Stimulated activated CD4-positive, alpha-beta T cell treated with anti-CD3 and anti-CD28 coated beads, TNF-alpha, amount 100 ng/mL, for 48 hours (primary cell): ENCODE measurements at regions not wholly inside any gene's neighbourhood (a gene's known extent, or its start where the extent isn't known, plus 50 kb on each side); places are given as distances from the start of the nearest gene placed in this dataset.

Experiments
- DNase-seq, 3 donors: peaks; one replicate each; pipeline ENCODE4 v3.0.0-alpha.2; 2020; ENCODE audit warnings: low read depth in 3 of 3

- no peak for DNase-seq
These were observed 138.2 kb upstream of the NTM start for GRCh38 chr11:131232261-131232660.

GRCh38 chr11:131234221-131234620 is 136.2 kb upstream of the NTM start:
- DNase-seq = no peak

GRCh38 chr11:131235328-131236298 is 134.8 kb upstream of the NTM start:
- no peak for DNase-seq

- no peak for DNase-seq
These were observed 130.0 kb upstream of the NTM start for GRCh38 chr11:131240421-131240820.

GRCh38 chr11:131242476-131243000 is 127.9 kb upstream of the NTM start:
- DNase-seq = no peak

GRCh38 chr11:131246156-131246555 is 124.3 kb upstream of the NTM start:
- DNase-seq = no peak

GRCh38 chr11:131246663-131247062 is 123.8 kb upstream of the NTM start:
- no peak for DNase-seq

- DNase-seq = no peak
These were observed 121.8 kb upstream of the NTM start for GRCh38 chr11:131248588-131248987.

- no peak for DNase-seq
These were observed 117.2 kb upstream of the NTM start for GRCh38 chr11:131253142-131253655.

GRCh38 chr11:131253656-131254151 is 116.7 kb upstream of the NTM start:
- DNase-seq = no peak

GRCh38 chr11:131254254-131254653 is 116.2 kb upstream of the NTM start:
- DNase-seq = no peak

- DNase-seq = no peak
These were observed 96.2 kb upstream of the NTM start for GRCh38 chr11:131274233-131274632.

GRCh38 chr11:131275580-131275979 is 94.8 kb upstream of the NTM start:
- DNase-seq = no peak

GRCh38 chr11:131278472-131278871 is 91.9 kb upstream of the NTM start:
- DNase-seq = no peak

- no peak for DNase-seq
These were observed 90.6 kb upstream of the NTM start for GRCh38 chr11:131279654-131280384.

- DNase-seq = no peak
These were observed 89.1 kb upstream of the NTM start for GRCh38 chr11:131281316-131281715.

- DNase-seq = no peak
These were observed 86.4 kb upstream of the NTM start for GRCh38 chr11:131284041-131284440.

GRCh38 chr11:131288521-131289091 is 81.8 kb upstream of the NTM start:
- DNase-seq = no peak

- DNase-seq = no peak
These were observed 80.2 kb upstream of the NTM start for GRCh38 chr11:131290185-131290584.

- DNase-seq = no peak
These were observed 74.4 kb upstream of the NTM start for GRCh38 chr11:131295986-131296385.

GRCh38 chr11:131297441-131297840 is 73.0 kb upstream of the NTM start:
- DNase-seq = no peak
